ENCODE measurements at regions not wholly inside any gene's neighbourhood (a gene's known extent, or its start where the extent isn't known, plus 50 kb on each side); places are given as distances from the start of the nearest gene placed in this dataset.

DNA sequence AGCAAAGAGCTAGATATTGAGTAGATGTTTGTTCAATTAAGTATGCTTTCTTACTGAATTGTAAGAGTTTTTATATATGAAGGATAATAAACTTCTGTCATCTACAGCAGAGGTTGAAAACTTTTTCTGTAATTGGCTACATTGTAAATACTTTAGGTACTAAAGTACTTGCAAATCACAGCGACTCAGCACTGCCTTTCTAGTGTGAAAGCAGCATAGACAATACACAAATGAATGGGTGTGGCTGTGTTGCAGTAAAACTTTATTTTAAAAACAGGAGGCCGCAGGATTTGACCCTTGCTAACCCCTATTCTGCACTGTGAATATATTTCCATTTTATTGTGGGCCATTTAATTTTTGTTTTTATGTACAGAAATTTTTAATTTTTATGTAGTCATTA is 104.3 kb upstream of the TMC3 start:
- TF ChIP-seq, protein P1, sequence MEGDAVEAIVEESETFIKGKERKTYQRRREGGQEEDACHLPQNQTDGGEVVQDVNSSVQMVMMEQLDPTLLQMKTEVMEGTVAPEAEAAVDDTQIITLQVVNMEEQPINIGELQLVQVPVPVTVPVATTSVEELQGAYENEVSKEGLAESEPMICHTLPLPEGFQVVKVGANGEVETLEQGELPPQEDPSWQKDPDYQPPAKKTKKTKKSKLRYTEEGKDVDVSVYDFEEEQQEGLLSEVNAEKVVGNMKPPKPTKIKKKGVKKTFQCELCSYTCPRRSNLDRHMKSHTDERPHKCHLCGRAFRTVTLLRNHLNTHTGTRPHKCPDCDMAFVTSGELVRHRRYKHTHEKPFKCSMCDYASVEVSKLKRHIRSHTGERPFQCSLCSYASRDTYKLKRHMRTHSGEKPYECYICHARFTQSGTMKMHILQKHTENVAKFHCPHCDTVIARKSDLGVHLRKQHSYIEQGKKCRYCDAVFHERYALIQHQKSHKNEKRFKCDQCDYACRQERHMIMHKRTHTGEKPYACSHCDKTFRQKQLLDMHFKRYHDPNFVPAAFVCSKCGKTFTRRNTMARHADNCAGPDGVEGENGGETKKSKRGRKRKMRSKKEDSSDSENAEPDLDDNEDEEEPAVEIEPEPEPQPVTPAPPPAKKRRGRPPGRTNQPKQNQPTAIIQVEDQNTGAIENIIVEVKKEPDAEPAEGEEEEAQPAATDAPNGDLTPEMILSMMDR (IDR thresholded peaks at IDR 0.05; ENCODE audit: borderline replicate concordance, extremely low read depth, low read length, poor library complexity, severe bottlenecking), result no peak
- no peak for TF ChIP-seq EZH2 (IDR thresholded peaks at IDR 0.05; ENCODE audit: borderline replicate concordance, low read depth, low read length, severe bottlenecking)

All from DND-41 (cell line).